ENCODE measurements at regions not wholly inside any gene's neighbourhood (a gene's known extent, or its start where the extent isn't known, plus 50 kb on each side); places are given as distances from the start of the nearest gene placed in this dataset.

DNA sequence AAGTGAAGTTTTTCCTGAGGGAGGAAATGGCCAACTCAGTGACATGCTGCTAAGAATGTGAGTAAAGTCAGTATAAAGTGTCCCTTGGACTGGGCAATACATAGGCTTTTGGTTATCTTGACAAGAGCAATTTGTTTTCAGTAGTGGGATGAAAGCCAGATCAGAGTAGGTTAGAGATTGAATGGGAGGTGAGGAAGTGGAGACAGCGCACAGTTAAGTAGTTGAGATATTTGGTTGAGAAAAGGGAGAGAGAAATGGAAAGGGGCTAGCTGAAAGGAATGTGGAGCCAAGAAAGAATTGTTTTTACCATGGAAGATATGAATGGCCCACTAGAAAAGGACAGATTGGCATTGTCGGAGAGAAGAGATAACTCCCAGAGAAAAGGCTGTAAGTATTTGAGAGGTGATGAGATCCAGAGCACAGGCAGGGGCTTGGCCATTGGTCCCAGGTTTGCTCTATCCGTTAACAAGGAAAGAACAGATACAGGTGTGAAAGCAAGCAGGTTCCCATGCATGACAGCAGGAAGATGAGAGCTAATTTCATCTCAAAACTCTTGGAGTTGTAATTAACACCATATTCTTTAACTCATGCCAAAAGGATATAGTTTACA is 392.0 kb downstream of the NR2F1-AS1 start:
- Histone ChIP-seq H3K9me3 (ENCODE audit: control insufficient read depth, low read length) (no peaks in the 10 kb centered on the region), H2BK12ac (ENCODE audit: low read length in 2 of 2) (peak overlapping the region; percentile 12 to 86), H4K91ac (ENCODE audit: low read length) (peak overlapping the region; percentile 53), H2AFZ (ENCODE audit: low read depth, low read length) (no peak overlapping the region), H3K27ac (ENCODE audit: low read length, poor library complexity, severe bottlenecking) (peak overlapping the region; percentile 92), H3K14ac (ENCODE audit: low read length in 2 of 2) (no peak overlapping the region), H3K27me3 (ENCODE audit: control insufficient read depth in 1 of 2, insufficient read depth in 1 of 2, low read length in 2 of 2) (no peaks in the 10 kb centered on the region), H3K4me2 (ENCODE audit: low read length, poor library complexity, severe bottlenecking) (no peak overlapping the region), H3K79me1 (replicated peaks; ENCODE audit: low read length, poor library complexity, severe bottlenecking) (no peaks in the 10 kb centered on the region), H2AK5ac (ENCODE audit: low read length, severe bottlenecking) (peak overlapping the region; percentile 97), H3K23ac (ENCODE audit: low read length in 2 of 2) (no peak overlapping the region), H3K9ac (ENCODE audit: low read length) (no peak overlapping the region), H3K4me1 (ENCODE audit: control insufficient read depth, insufficient read depth, low read depth, low read length) (peaks cover 9% of the 10 kb centered on the region), H2BK15ac (ENCODE audit: low read depth, poor library complexity, severe bottlenecking) (no peak overlapping the region), H4K8ac (ENCODE audit: low read length) (peak overlapping the region; percentile 72), H2BK120ac (ENCODE audit: low read depth, low read length) (peak overlapping the region; percentile 71), H3K36me3 (ENCODE audit: control insufficient read depth in 1 of 2, insufficient read depth in 2 of 2, low read depth in 1 of 2, low read length in 2 of 2) (no peaks in the 10 kb centered on the region), H2BK5ac (ENCODE audit: low read depth, low read length, poor library complexity, severe bottlenecking) (no peak overlapping the region), H3K4ac (ENCODE audit: low read depth in 1 of 2, low read length in 2 of 2) (peak overlapping the region; percentile 24 to 35), H3K18ac (ENCODE audit: low read depth in 1 of 2, low read length in 2 of 2) (peak overlapping the region; percentile 54 to 58), H3K4me3 (ENCODE audit: insufficient read depth in 1 of 2, low read depth in 1 of 2, low read length in 2 of 2) (no peak overlapping the region)
- DNase-seq = peak; percentile 18
- WGBS = 49% methylated on average over 2 of the region's 3 CpGs

DNA sequence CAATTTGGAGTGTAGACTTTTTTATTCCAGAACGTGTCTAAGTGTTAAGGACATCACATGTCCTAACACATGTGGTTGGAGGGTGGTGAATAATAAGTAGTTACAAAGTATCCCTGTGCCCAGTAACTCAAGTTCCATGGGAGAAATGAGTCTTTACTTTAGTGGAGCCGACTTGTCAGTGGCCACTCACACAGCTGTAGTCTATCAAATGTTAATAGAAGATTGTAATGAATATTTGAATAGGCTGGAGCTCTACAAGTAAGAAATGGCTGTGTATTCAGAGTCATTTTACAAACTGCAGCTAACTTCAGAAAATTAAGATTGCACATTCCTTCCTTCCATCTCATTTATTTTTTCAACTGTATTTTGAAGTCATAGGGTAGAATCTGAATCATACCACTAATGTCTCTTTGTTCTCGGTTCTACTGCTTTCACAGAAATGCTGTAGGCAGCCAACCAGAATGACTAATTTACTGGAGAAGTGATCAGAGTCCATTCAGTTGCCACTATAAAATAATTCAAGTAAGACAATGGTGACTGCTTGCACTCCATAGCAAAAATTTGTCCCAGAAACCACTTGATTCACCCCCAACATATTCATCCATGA is 394.8 kb downstream of the NR2F1-AS1 start:
- Histone ChIP-seq H2BK15ac (ENCODE audit: low read depth, poor library complexity, severe bottlenecking) (no peak overlapping the region), H3K4me3 (ENCODE audit: insufficient read depth in 1 of 2, low read depth in 1 of 2, low read length in 2 of 2) (no peak overlapping the region), H3K14ac (ENCODE audit: low read length in 2 of 2) (no peak overlapping the region), H2AK5ac (ENCODE audit: low read length, severe bottlenecking) (no peak overlapping the region), H3K23ac (ENCODE audit: low read length in 2 of 2) (no peak overlapping the region), H2AFZ (ENCODE audit: low read depth, low read length) (no peak overlapping the region), H2BK120ac (ENCODE audit: low read depth, low read length) (no peak overlapping the region), H3K4me1 (ENCODE audit: control insufficient read depth, insufficient read depth, low read depth, low read length) (peaks cover 7% of the 10 kb centered on the region), H4K8ac (ENCODE audit: low read length) (no peak overlapping the region), H3K9me3 (ENCODE audit: control insufficient read depth, low read length) (no peaks in the 10 kb centered on the region), H2BK12ac (ENCODE audit: low read length in 2 of 2) (no peak overlapping the region), H3K27ac (ENCODE audit: low read length, poor library complexity, severe bottlenecking) (peak overlapping the region; percentile 46), H3K4ac (ENCODE audit: low read depth in 1 of 2, low read length in 2 of 2) (no peak overlapping the region), H2BK5ac (ENCODE audit: low read depth, low read length, poor library complexity, severe bottlenecking) (no peak overlapping the region), H3K79me1 (replicated peaks; ENCODE audit: low read length, poor library complexity, severe bottlenecking) (no peaks in the 10 kb centered on the region), H3K36me3 (ENCODE audit: control insufficient read depth in 1 of 2, insufficient read depth in 2 of 2, low read depth in 1 of 2, low read length in 2 of 2) (no peaks in the 10 kb centered on the region), H3K9ac (ENCODE audit: low read length) (peak overlapping the region; percentile 68), H4K91ac (ENCODE audit: low read length) (no peak overlapping the region), H3K18ac (ENCODE audit: low read depth in 1 of 2, low read length in 2 of 2) (no peak overlapping the region), H3K4me2 (ENCODE audit: low read length, poor library complexity, severe bottlenecking) (no peak overlapping the region), H3K27me3 (ENCODE audit: control insufficient read depth in 1 of 2, insufficient read depth in 1 of 2, low read length in 2 of 2) (no peaks in the 10 kb centered on the region)
- no peak for DNase-seq
- WGBS = 74% methylated on average over 3 of the region's 3 CpGs

DNA sequence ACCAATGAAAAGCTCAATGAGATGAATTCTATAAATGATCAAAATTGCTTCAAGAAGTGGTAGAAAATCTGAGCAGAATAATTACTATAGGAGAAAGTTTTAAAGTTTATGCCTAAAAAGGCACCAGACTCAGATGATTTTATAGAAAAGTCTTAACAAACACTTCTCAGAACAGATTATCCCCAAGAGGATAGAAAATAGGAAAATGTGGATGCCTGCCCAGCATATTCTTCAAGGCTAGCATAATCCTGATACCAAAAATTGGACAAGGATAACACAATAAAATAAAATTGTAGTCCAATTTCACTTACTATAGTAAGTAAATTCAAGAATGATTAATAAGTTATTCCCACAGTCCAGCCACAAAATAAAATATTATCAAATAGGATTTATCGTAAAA is 397.0 kb downstream of the NR2F1-AS1 start:
- no peak overlapping the region for H3K9ac ChIP-seq (ENCODE audit: low read length)
- H3K14ac ChIP-seq (ENCODE audit: low read length in 2 of 2) = no peak overlapping the region

GRCh38 chr5:93179466-93179865 is 401.6 kb downstream of the NR2F1-AS1 start:
- H3K9ac ChIP-seq (ENCODE audit: low read length) = no peak overlapping the region
- no peak overlapping the region for H3K23ac ChIP-seq (ENCODE audit: low read length in 2 of 2)
- H3K14ac ChIP-seq (ENCODE audit: low read length in 2 of 2) = no peak overlapping the region
- no peak overlapping the region for H3K27ac ChIP-seq (ENCODE audit: low read length, poor library complexity, severe bottlenecking)
- no peak overlapping the region for H3K18ac ChIP-seq (ENCODE audit: low read depth in 1 of 2, low read length in 2 of 2)
- no peak overlapping the region for H4K91ac ChIP-seq (ENCODE audit: low read length)
- H2BK120ac ChIP-seq (ENCODE audit: low read depth, low read length) = no peak overlapping the region
- H4K8ac ChIP-seq (ENCODE audit: low read length) = no peak overlapping the region
- H3K4ac ChIP-seq (ENCODE audit: low read depth in 1 of 2, low read length in 2 of 2) = no peak overlapping the region
- no peaks in the 10 kb centered on the region for H3K27me3 ChIP-seq (ENCODE audit: control insufficient read depth in 1 of 2, insufficient read depth in 1 of 2, low read length in 2 of 2)
- H3K4me3 ChIP-seq (ENCODE audit: insufficient read depth in 1 of 2, low read depth in 1 of 2, low read length in 2 of 2) = no peak overlapping the region
- H2AFZ ChIP-seq (ENCODE audit: low read depth, low read length) = no peak overlapping the region
- no peak overlapping the region for H2BK5ac ChIP-seq (ENCODE audit: low read depth, low read length, poor library complexity, severe bottlenecking)
- DNase-seq = no peak
- H3K36me3 ChIP-seq (ENCODE audit: control insufficient read depth in 1 of 2, insufficient read depth in 2 of 2, low read depth in 1 of 2, low read length in 2 of 2) = no peaks in the 10 kb centered on the region
- no peaks in the 10 kb centered on the region for H3K9me3 ChIP-seq (ENCODE audit: control insufficient read depth, low read length)
- no peaks in the 10 kb centered on the region for H3K4me1 ChIP-seq (ENCODE audit: control insufficient read depth, insufficient read depth, low read depth, low read length)
- no peak overlapping the region for H2BK12ac ChIP-seq (ENCODE audit: low read length in 2 of 2)
- no CpG with 5 or more reads among the region's 1 CpG for WGBS
- H2AK5ac ChIP-seq (ENCODE audit: low read length, severe bottlenecking) = no peak overlapping the region
- H3K79me1 ChIP-seq (replicated peaks; ENCODE audit: low read length, poor library complexity, severe bottlenecking) = no peaks in the 10 kb centered on the region
- no peak overlapping the region for H3K4me2 ChIP-seq (ENCODE audit: low read length, poor library complexity, severe bottlenecking)
- H2BK15ac ChIP-seq (ENCODE audit: low read depth, poor library complexity, severe bottlenecking) = no peak overlapping the region

More for the DNA sequence above, 397.0 kb downstream of the NR2F1-AS1 start:
- H3K79me1 ChIP-seq (replicated peaks; ENCODE audit: low read length, poor library complexity, severe bottlenecking) = no peaks in the 10 kb centered on the region
- H3K4me3 ChIP-seq (ENCODE audit: insufficient read depth in 1 of 2, low read depth in 1 of 2, low read length in 2 of 2) = no peak overlapping the region
- no peak overlapping the region for H3K18ac ChIP-seq (ENCODE audit: low read depth in 1 of 2, low read length in 2 of 2)
- no peak overlapping the region for H2BK12ac ChIP-seq (ENCODE audit: low read length in 2 of 2)
- DNase-seq = no peak
- no peak overlapping the region for H2AK5ac ChIP-seq (ENCODE audit: low read length, severe bottlenecking)
- H4K8ac ChIP-seq (ENCODE audit: low read length) = no peak overlapping the region
- no peaks in the 10 kb centered on the region for H3K36me3 ChIP-seq (ENCODE audit: control insufficient read depth in 1 of 2, insufficient read depth in 2 of 2, low read depth in 1 of 2, low read length in 2 of 2)
- H3K4me2 ChIP-seq (ENCODE audit: low read length, poor library complexity, severe bottlenecking) = no peak overlapping the region
- H3K27me3 ChIP-seq (ENCODE audit: control insufficient read depth in 1 of 2, insufficient read depth in 1 of 2, low read length in 2 of 2) = no peaks in the 10 kb centered on the region
- no peak overlapping the region for H3K27ac ChIP-seq (ENCODE audit: low read length, poor library complexity, severe bottlenecking)
- H3K4ac ChIP-seq (ENCODE audit: low read depth in 1 of 2, low read length in 2 of 2) = no peak overlapping the region
- peaks cover 1% of the 10 kb centered on the region for H3K4me1 ChIP-seq (ENCODE audit: control insufficient read depth, insufficient read depth, low read depth, low read length)
- no peak overlapping the region for H2BK120ac ChIP-seq (ENCODE audit: low read depth, low read length)
- no peak overlapping the region for H4K91ac ChIP-seq (ENCODE audit: low read length)
- no peak overlapping the region for H2BK15ac ChIP-seq (ENCODE audit: low read depth, poor library complexity, severe bottlenecking)
- no peaks in the 10 kb centered on the region for H3K9me3 ChIP-seq (ENCODE audit: control insufficient read depth, low read length)
- WGBS = no CpG with 5 or more reads among the region's 1 CpG
- H2AFZ ChIP-seq (ENCODE audit: low read depth, low read length) = no peak overlapping the region
- H2BK5ac ChIP-seq (ENCODE audit: low read depth, low read length, poor library complexity, severe bottlenecking) = no peak overlapping the region
- H3K23ac ChIP-seq (ENCODE audit: low read length in 2 of 2) = no peak overlapping the region
